ENCODE measurements at regions not wholly inside any gene's neighbourhood (a gene's known extent, or its start where the extent isn't known, plus 50 kb on each side); places are given as distances from the start of the nearest gene placed in this dataset.
"Not testable (repeated sequence)": the region's sequence is repeated elsewhere in the genome, so short reads cannot be mapped to it uniquely, and the experiment has no call there.

GRCh38 chr1:38528623-38529022 lies 330.9 kb downstream of the RRAGC start:
- POLR2A ChIA-PET: no interaction called here
- CTCF ChIA-PET: no interaction called here

- ChIA-PET POLR2A (no interaction called here), CTCF (no interaction called here)
Observed at GRCh38 chr1:38527373-38527966, 332.1 kb downstream of the RRAGC start.

DNA sequence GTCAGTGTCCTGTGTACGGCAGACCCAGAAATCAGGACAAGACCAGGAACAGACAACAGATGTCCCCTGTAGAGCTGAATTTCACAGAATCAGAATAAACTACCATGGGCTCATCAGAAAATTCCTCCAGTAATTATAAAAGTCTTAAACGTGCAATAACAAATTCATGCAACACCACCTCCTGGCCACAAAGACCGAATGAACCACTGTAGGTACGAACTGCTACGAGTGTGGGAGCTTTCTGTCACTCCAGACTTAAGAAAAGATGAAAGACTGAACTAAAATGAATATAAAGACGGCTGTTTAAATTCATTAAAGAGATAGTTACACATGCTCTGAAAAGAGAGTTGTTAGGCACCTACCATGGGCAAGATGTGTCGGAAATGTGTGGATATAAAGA lies 333.5 kb downstream of the RRAGC start:
- POLR2A ChIA-PET: no interaction called here

GRCh38 chr1:38525343-38526043 lies 334.1 kb downstream of the RRAGC start:
- ChIA-PET CTCF (no interaction called here), POLR2A (no interaction called here)

More for the DNA sequence above, 333.5 kb downstream of the RRAGC start:
- CTCF ChIA-PET: no interaction called here

DNA sequence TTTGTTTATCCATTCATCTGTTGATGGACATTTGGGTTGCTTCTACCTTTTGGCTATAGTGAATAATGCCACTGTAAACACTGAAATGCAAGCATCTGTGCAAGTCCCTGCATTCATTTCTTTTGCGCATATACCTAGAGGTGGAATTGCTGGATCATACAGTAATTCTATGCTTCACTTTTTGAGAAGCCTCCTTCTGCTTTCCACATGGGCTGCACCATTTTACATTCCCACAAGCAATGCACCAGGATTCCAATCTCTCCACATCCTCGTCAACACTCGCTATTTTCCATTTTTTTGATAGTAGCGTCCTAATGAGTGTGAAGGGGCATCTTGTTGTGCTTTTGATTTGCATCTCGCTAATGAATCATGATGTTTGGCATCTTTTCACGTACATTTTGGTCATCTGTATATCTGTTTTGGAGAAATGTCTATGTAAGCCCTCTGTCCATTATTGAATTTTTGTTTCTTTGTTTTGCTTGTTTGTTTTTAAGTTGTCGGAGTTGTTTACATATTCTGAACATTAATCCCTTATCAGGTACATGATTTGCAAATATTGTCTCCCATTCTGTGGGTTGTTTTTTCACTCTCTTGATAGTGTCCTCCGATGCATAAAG lies 335.4 kb downstream of the RRAGC start:
- ChIA-PET CTCF (no interaction called here), POLR2A (interaction anchor here (0.7 kb wide), 1 partner anchor 34 kb away, joined by 9 read pairs; no protein-coding TSS in a partner anchor)

GRCh38 chr1:38523568-38523939 lies 336.0 kb downstream of the RRAGC start:
- ChIA-PET POLR2A (no interaction called here), CTCF (no interaction called here)

DNA sequence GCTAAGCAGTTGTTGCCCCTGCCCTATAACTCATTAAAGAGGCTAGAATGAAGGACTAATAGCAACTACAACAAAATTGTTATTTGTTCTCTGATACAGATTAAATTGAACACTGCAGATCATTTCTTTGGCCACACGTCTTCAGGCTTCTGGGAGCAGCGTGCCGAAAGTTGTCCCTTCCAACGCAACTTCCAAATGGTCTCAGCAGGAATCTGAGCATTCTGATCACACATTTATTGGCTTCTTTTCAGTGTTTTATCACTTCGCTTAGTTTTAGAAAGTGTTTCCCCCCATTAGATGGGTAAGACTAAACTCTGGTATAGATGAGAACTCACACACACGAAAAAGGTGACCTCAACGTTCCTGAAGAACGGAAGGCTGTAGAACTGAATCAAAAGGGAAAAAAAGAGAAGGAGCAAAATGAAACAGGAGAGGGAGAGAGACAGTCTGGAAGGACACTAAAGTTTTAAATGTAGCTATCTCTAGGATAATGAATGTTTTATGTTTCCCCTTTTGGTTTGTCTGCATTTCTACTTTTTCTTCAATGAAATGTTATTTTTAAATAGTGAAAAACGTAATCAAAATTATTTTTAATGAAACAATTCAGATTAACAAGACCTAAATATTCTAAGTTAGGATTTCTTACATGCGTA lies 336.5 kb downstream of the RRAGC start:
- POLR2A ChIA-PET: no interaction called here
- CTCF ChIA-PET: no interaction called here

DNA sequence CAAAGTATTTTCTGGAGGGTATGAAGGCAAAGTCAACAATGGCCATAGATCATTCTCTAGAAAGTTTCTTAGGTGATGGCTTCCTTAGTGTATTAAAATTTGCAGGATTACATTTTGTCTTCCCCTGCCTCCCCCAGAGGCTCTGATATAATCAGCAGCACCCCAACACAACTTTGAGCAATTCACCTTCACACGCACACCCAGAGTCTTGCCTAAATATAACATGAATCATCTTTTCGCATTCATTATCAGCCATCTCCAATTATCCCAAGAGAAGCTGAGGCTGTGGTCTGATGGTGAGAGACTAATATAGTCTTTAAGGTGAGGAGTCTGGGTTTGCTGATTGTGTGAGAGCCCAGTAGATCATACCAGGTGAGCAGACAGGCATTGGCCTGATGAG lies 343.0 kb downstream of the RRAGC start:
- ChIA-PET POLR2A (no interaction called here), CTCF (no interaction called here)

- CTCF ChIA-PET: no interaction called here
- POLR2A ChIA-PET: no interaction called here
Observed at GRCh38 chr1:38512789-38513188, 346.8 kb downstream of the RRAGC start.

DNA sequence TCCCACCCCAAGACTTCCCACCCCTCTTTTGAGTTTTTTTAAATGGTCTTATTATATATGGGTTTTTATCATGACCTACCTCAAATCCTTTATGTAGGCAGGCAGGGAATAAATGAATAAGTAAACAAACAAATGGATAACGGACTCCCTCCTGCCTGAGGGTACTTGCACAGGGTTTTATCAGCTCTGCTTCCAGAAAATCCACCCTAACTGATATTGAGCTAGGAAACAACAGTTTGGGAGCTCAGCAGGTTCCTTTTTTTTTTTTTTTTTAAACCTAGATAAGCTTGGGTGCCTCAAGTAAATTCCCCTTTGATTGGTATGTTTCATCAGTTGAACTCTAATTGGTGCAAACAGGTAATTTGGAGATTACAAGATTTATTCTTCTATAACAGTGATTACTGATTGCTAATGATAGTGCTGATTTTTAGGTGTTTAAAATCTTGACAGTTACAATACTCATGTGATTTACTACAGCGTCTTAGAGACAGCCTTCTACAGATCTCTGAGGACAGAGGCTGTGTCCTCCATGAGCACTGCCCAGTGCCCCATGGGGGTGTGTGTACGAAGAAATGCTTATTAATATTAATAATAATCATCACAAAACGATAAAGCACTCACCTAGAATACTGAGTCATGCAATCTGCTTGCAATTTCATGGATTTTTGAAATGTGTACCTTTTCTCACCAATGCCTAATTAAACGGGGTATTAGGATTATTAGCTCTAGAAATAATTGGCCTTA lies 347.4 kb downstream of the RRAGC start:
- CTCF ChIA-PET: no interaction called here
- POLR2A ChIA-PET: no interaction called here

DNA sequence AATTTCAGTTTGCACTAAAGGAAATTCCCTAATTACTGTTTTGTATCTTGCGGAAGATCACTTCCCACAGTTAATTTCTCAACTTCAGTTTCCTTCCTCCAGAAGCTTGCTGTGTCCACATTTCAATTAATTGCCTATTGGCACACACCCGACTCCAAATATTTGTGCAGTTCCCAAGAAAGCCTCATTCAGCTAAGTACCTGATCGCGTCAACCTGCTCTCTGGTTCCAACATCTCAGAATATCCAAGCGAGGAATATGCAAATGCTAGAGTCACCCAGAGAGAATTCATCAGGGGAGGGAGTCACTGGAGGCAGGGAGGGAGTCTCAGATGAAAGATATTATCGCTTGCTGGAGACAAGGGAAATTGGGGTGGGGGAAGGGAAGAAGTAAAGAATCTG lies 351.3 kb downstream of the RRAGC start:
- POLR2A ChIA-PET: no interaction called here
- CTCF ChIA-PET: no interaction called here

GRCh38 chr1:38507563-38507962 lies 352.0 kb downstream of the RRAGC start:
- ChIA-PET POLR2A (no interaction called here), CTCF (interaction anchor here (0.6 kb wide), 1 partner anchor 61 kb away, joined by 3 read pairs; no protein-coding TSS in a partner anchor)

DNA sequence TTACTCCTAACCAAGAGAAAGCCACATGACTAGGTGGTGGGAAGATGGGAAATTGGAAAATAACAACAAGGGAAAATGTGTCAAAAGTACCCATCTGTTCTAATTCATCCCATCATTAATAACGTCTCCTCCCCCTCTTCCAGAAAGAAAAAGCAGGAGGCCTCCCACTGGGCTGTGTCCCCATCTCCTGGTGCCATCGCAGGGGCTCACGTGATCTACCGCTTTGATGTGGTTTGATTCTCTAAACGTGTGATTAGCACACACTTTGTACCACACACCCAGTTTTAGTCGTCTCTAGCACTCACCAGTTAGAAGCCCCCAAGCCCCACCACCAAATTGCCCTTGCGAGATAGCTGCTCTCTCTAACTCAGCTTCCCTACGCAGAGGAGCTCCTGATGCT lies 353.6 kb downstream of the RRAGC start:
- ChIA-PET CTCF (no interaction called here), POLR2A (no interaction called here)

DNA sequence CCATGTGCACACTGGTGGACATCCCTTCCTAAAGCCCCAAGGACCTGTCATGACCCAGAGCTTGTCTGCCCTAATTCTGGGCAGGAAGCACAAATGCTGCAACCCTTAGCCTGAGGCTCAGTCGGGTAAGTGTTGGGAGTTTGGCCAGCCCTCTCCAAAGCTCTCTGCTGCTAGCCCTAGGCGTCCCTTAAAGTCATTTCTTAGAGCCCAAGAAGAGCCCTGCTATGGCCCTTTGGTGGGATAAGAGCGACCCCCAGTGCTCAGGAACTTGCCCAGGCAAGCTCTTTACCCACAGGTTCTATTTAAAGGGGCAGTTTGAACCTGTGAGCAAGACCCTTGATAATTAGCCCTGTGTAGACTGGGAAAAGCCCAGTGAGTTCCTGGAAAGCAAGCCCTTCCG lies 356.8 kb downstream of the RRAGC start:
- ChIA-PET POLR2A (no interaction called here), CTCF (no interaction called here)

- ChIA-PET POLR2A (no interaction called here), CTCF (no interaction called here)
Observed at GRCh38 chr1:38500891-38501290, 358.7 kb downstream of the RRAGC start.

DNA sequence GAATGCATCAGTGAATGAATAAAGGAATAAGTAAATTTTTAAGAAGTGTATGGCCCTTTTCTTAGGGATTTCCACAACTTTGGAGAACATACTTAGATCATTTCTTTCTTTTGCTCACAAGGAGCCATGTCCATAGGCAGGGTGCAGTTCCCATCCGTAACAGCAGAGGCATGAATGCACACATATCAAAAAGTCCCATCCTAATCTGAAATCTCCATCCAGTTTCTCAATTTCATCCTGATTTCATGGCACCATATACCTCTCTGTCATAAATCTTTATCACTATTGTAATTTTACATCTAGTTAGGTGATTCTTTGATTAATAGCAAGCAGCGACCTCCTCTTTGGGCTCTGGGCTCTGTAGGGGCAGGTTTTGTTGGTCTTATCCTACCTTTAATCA lies 359.2 kb downstream of the RRAGC start:
- ChIA-PET POLR2A (no interaction called here), CTCF (no interaction called here)

DNA sequence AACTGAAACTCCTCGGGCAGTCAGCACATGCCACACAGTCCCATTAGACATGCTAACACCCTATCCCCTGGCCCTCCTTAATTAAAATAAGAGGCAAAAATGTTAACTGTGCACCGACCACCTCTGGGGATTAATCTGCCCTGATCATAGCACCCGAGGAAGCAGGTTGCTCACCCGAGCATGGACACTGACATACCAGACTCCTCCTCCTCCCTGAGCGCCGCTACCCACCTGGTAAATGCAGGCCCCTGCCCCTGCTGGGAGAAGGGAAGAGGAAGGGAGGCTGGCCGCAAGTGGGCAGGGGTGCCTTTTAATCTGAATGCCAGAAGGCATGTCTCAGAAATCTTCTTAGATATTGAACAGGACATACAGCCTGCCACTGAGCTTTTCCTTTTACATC lies 360.9 kb downstream of the RRAGC start:
- POLR2A ChIA-PET: no interaction called here
- CTCF ChIA-PET: interaction anchor here (1.2 kb wide), 1 partner anchor 9 kb away, joined by 4 read pairs; no protein-coding TSS in a partner anchor

DNA sequence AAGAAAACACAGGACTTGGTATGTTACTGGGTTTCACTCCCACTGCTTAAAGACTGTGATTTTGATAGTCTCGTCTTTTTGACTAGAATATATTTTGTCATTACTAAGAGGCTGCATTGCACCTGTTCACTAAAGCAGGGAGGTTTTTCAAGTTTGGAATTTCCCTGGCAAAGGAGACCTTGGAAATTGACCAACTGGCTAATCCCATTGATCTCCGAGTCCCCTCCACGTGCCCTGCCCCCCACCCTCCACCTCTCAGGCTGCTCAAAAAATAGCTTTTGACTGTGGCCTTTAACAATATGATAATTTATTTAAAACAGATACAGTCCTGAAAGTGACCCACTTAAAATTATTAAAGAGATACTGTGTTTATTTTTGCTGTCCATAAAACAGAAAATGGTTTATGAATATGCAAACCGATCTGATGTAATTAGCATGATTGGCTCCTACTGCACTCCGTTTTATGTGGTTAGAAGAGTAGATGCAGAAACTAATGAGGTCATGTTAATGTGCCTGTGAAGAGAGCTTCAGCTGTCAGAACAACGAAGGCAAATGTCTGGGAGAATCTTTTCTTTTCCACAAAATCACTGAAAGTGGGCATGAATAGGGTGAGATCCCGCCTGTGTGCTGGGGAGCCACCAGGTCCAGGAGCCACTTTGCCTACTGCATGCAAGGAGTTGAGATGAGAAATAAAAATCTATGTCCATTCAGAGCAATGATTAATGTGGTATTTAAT lies 361.5 kb downstream of the RRAGC start:
- POLR2A ChIA-PET: no interaction called here
- CTCF ChIA-PET: interaction anchor here (1.2 kb wide), 1 partner anchor 8 kb away, joined by 4 read pairs; no protein-coding TSS in a partner anchor

- POLR2A ChIA-PET, CTCF ChIA-PET: not testable (repeated sequence)
Observed at GRCh38 chr1:38493306-38493705, 366.3 kb downstream of the RRAGC start.

DNA sequence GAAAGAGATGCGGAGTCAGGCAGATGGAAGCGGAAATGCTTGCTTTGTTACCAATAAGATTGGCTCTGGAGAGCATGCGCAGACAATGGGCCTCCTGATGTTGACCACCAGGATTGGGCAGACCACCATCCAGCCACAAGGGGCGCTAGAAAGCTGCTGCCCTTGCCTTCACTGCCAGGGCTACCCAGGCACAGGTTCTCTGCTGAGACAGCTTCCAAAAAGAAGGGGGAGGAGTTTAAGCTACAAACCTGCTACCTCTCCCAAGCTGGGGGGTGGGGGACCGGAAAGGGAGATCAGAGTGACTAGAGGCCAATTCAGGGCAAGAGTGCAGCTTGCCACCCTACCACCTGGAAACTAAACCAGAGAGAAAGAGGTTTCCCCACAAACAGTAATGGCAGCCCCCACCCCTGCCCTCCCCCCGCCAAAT lies 369.7 kb downstream of the RRAGC start:
- CTCF ChIA-PET: interaction anchor here (0.9 to 1.3 kb wide), 2 partner anchors 8 to 9 kb away, joined by 3 to 4 read pairs; no protein-coding TSS in a partner anchor
- POLR2A ChIA-PET: no interaction called here
